ENCODE measurements at regions not wholly inside any gene's neighbourhood (a gene's known extent, or its start where the extent isn't known, plus 50 kb on each side); places are given as distances from the start of the nearest gene placed in this dataset.
"Not testable (repeated sequence)": the region's sequence is repeated elsewhere in the genome, so short reads cannot be mapped to it uniquely, and the experiment has no call there.

GRCh38 chr9:71269859-71270258 lies 148.4 kb upstream of the TRPM3 start:
- DNase-seq (ENCODE audit: extremely low spot score, unreplicated experiment), result no peak
- no peak overlapping the region for H3K27ac Mint-ChIP-seq (ENCODE audit: unreplicated experiment)
- no peaks in the 10 kb centered on the region for H3K4me1 Mint-ChIP-seq (ENCODE audit: unreplicated experiment)
- H3K4me3 Mint-ChIP-seq (ENCODE audit: unreplicated experiment), result no peak overlapping the region
- no peaks in the 10 kb centered on the region for H3K9me3 Mint-ChIP-seq (ENCODE audit: unreplicated experiment)
- H3K36me3 Mint-ChIP-seq (ENCODE audit: unreplicated experiment), result no peaks in the 10 kb centered on the region
- TF ChIP-seq CTCF (IDR thresholded peaks at IDR 0.05), result no peak
- H3K27me3 Mint-ChIP-seq (ENCODE audit: unreplicated experiment), result peaks cover 7% of the 10 kb centered on the region

GRCh38 chr9:71268871-71269635 lies 147.6 kb upstream of the TRPM3 start:
- no peak for DNase-seq (ENCODE audit: extremely low spot score, unreplicated experiment)
- H3K9me3 Mint-ChIP-seq (ENCODE audit: unreplicated experiment), result no peaks in the 10 kb centered on the region
- no peaks in the 10 kb centered on the region for H3K4me1 Mint-ChIP-seq (ENCODE audit: unreplicated experiment)
- H3K27ac Mint-ChIP-seq (ENCODE audit: unreplicated experiment), result no peak overlapping the region
- H3K36me3 Mint-ChIP-seq (ENCODE audit: unreplicated experiment), result no peaks in the 10 kb centered on the region
- H3K4me3 Mint-ChIP-seq (ENCODE audit: unreplicated experiment), result no peak overlapping the region
- no peak for TF ChIP-seq CTCF (IDR thresholded peaks at IDR 0.05)
- H3K27me3 Mint-ChIP-seq (ENCODE audit: unreplicated experiment), result peaks cover 7% of the 10 kb centered on the region

- no peak for TF ChIP-seq CTCF (IDR thresholded peaks at IDR 0.05)
- Mint-ChIP-seq H3K36me3 (ENCODE audit: unreplicated experiment) (no peaks in the 10 kb centered on the region), H3K9me3 (ENCODE audit: unreplicated experiment) (peaks cover 23% of the 10 kb centered on the region), H3K4me1 (ENCODE audit: unreplicated experiment) (no peaks in the 10 kb centered on the region), H3K4me3 (ENCODE audit: unreplicated experiment) (no peak overlapping the region), H3K27me3 (ENCODE audit: unreplicated experiment) (peaks cover 2% of the 10 kb centered on the region), H3K27ac (ENCODE audit: unreplicated experiment) (no peak overlapping the region)
- no peak for DNase-seq (ENCODE audit: extremely low spot score, unreplicated experiment)
These were observed 142.0 kb upstream of the TRPM3 start for GRCh38 chr9:71263451-71263850.

- DNase-seq (ENCODE audit: extremely low spot score, unreplicated experiment); H3K4me1 Mint-ChIP-seq (ENCODE audit: unreplicated experiment); H3K36me3 Mint-ChIP-seq (ENCODE audit: unreplicated experiment); H3K4me3 Mint-ChIP-seq (ENCODE audit: unreplicated experiment); H3K27ac Mint-ChIP-seq (ENCODE audit: unreplicated experiment); H3K27me3 Mint-ChIP-seq (ENCODE audit: unreplicated experiment): not testable (repeated sequence)
- peaks cover 23% of the 10 kb centered on the region for H3K9me3 Mint-ChIP-seq (ENCODE audit: unreplicated experiment)
These were observed 139.0 kb upstream of the TRPM3 start for GRCh38 chr9:71260419-71260818.

- Mint-ChIP-seq H3K36me3 (ENCODE audit: unreplicated experiment) (no peaks in the 10 kb centered on the region), H3K4me1 (ENCODE audit: unreplicated experiment) (no peaks in the 10 kb centered on the region), H3K9me3 (ENCODE audit: unreplicated experiment) (peaks cover 4% of the 10 kb centered on the region), H3K27me3 (ENCODE audit: unreplicated experiment) (peaks cover 20% of the 10 kb centered on the region), H3K27ac (ENCODE audit: unreplicated experiment) (no peak overlapping the region), H3K4me3 (ENCODE audit: unreplicated experiment) (no peak overlapping the region)
- TF ChIP-seq CTCF (IDR thresholded peaks at IDR 0.05), result no peak
- no peak for DNase-seq (ENCODE audit: extremely low spot score, unreplicated experiment)
These were observed 133.3 kb upstream of the TRPM3 start for GRCh38 chr9:71254592-71255277.

Measured in osteocyte (in vitro differentiated cells).